Colonic mucosa (tissue), 4 donors: ENCODE measurements at regions not wholly inside any gene's neighbourhood (a gene's known extent, or its start where the extent isn't known, plus 50 kb on each side); places are given as distances from the start of the nearest gene placed in this dataset.
"Not testable (repeated sequence)": the region's sequence is repeated elsewhere in the genome, so short reads cannot be mapped to it uniquely, and the experiment has no call there.

Experiments used
- DNase-seq: peaks from one replicate; pipeline ENCODE4 v3.0.0-alpha.2; 2020
- H3K27ac ChIP-seq: fragments of 200-600 bp; one replicate; pipeline ENCODE4 v1.8.0; 2021
- H3K27me3 ChIP-seq: fragments of 200-600 bp; one replicate; pipeline ENCODE4 v1.8.0; 2021
- H3K36me3 ChIP-seq: fragments of 200-600 bp; one replicate; pipeline ENCODE4 v1.8.0; 2021
- H3K4me1 ChIP-seq: fragments of 200-600 bp; one replicate; pipeline ENCODE4 v1.8.0; 2021; ENCODE audit warnings: mild to moderate bottlenecking
- H3K4me3 ChIP-seq: fragments of 200-600 bp; one replicate; pipeline ENCODE4 v1.8.0; 2021
- H3K9ac ChIP-seq, 2 donors: one replicate each; pipeline ENCODE4 v1.7.0; 2013; ENCODE audit warnings: control low read depth in 2 of 2, low read depth in 2 of 2, low read length in 2 of 2
- H3K9me3 ChIP-seq: fragments of 200-600 bp; one replicate; pipeline ENCODE4 v1.8.0; 2021
- CTCF ChIP-seq: fragments of 200-600 bp; IDR thresholded peaks from one replicate; pipeline ENCODE4 v1.8.0; 2022; ENCODE audit warnings: antibody characterized with exemption, mild to moderate bottlenecking
- intact Hi-C: fragments of 100-400 bp; cut with DNase I; formaldehyde crosslinking; loops from one replicate; pipeline ENCODE4 v1.14.1; 2022
- donor health status: healthy.
- donor health status: DM: no; HTN: no; CAD: no.
- donor health status: DM: no; HTN: no; CAD: no.

GRCh38 chrX:52585892-52586291, 68.8 kb downstream of the SSX7 start:
- DNase-seq: no peak
- no peak overlapping the region for H3K4me3 ChIP-seq
- intact Hi-C loops: no loop called here
- no peak for TF ChIP-seq CTCF
- H3K9me3 ChIP-seq: no peaks in the 10 kb centered on the region
- H3K27me3 ChIP-seq: no peaks in the 10 kb centered on the region
- H3K4me1 ChIP-seq: no peaks in the 10 kb centered on the region
- no peak overlapping the region for H3K27ac ChIP-seq
- no peak overlapping the region for H3K9ac ChIP-seq
- no peaks in the 10 kb centered on the region for H3K36me3 ChIP-seq

- intact Hi-C loops: no loop called here
- Histone ChIP-seq H3K27ac (peak overlapping the region; percentile 53), H3K9ac (no peak overlapping the region), H3K27me3 (no peaks in the 10 kb centered on the region), H3K4me3 (no peak overlapping the region), H3K36me3 (no peaks in the 10 kb centered on the region), H3K4me1 (no peaks in the 10 kb centered on the region), H3K9me3 (no peaks in the 10 kb centered on the region)
- peak; percentile 68 for DNase-seq
- no peak for TF ChIP-seq CTCF
These were observed 60.8 kb upstream of the XAGE1B start for GRCh38 chrX:52577464-52578173.

GRCh38 chrX:52576946-52577345, 60.1 kb upstream of the XAGE1B start:
- DNase-seq: peak; percentile 38
- H3K27ac ChIP-seq: peak overlapping the region; percentile 53
- H3K4me1 ChIP-seq: no peaks in the 10 kb centered on the region
- no peaks in the 10 kb centered on the region for H3K9me3 ChIP-seq
- H3K36me3 ChIP-seq: no peaks in the 10 kb centered on the region
- no peak overlapping the region for H3K9ac ChIP-seq
- H3K4me3 ChIP-seq: no peak overlapping the region
- H3K27me3 ChIP-seq: no peaks in the 10 kb centered on the region
- intact Hi-C loops: no loop called here
- TF ChIP-seq CTCF: no peak

GRCh38 chrX:52576474-52576873, 59.6 kb upstream of the XAGE1B start:
- H3K36me3 ChIP-seq: no peaks in the 10 kb centered on the region
- no peak for DNase-seq
- peak overlapping the region; percentile 53 for H3K27ac ChIP-seq
- no peaks in the 10 kb centered on the region for H3K9me3 ChIP-seq
- intact Hi-C loops: no loop called here
- no peak for TF ChIP-seq CTCF
- H3K4me3 ChIP-seq: no peak overlapping the region
- H3K9ac ChIP-seq: no peak overlapping the region
- H3K4me1 ChIP-seq: no peaks in the 10 kb centered on the region
- no peaks in the 10 kb centered on the region for H3K27me3 ChIP-seq

GRCh38 chrX:52574416-52575275, 57.8 kb upstream of the XAGE1B start:
- Histone ChIP-seq H3K4me1 (no peaks in the 10 kb centered on the region), H3K36me3 (no peaks in the 10 kb centered on the region), H3K4me3 (no peak overlapping the region), H3K9ac (no peak overlapping the region), H3K27ac (no peak overlapping the region), H3K27me3 (no peaks in the 10 kb centered on the region), H3K9me3 (no peaks in the 10 kb centered on the region)
- peak; percentile 65 for TF ChIP-seq CTCF
- intact Hi-C loops: no loop called here
- DNase-seq: peak; percentile 41

- H3K27ac ChIP-seq, H3K36me3 ChIP-seq, H3K27me3 ChIP-seq, H3K9me3 ChIP-seq, H3K4me1 ChIP-seq, H3K9ac ChIP-seq, intact Hi-C loops, H3K4me3 ChIP-seq, DNase-seq: not testable (repeated sequence)
These were observed 51.3 kb upstream of the XAGE1B start for GRCh38 chrX:52568146-52568545.
